Kidney (tissue), 13 donors: ENCODE measurements at regions not wholly inside any gene's neighbourhood (a gene's known extent, or its start where the extent isn't known, plus 50 kb on each side); places are given as distances from the start of the nearest gene placed in this dataset.

Experiments used
- DNase-seq, 5 donors: peaks; one replicate each; pipeline ENCODE4 v3.0.0-alpha.2; 2013 to 2020
- FAIRE-seq: peaks from 2 replicates; lab custom pipeline; 2012; peaks lifted over from hg19 to GRCh38; lab: Jason Lieb, UNC
- H3K27ac ChIP-seq, 2 donors: one replicate each; pipeline ENCODE4 v1.7.0; 2013; ENCODE audit warnings: low read depth in 2 of 2, low read length in 2 of 2, inconsistent platforms in 1 of 2
- H3K27me3 ChIP-seq: one replicate; pipeline ENCODE4 v1.7.1; 2013; ENCODE audit warnings: low read length, inconsistent platforms; ENCODE audit not compliant: control insufficient read depth, insufficient read depth
- H3K36me3 ChIP-seq, 3 donors: one replicate each; pipeline versions ENCODE4 v1.7.0 to v1.7.1; 2013; ENCODE audit warnings: low read length in 3 of 3, control low read depth in 1 of 3, inconsistent platforms in 1 of 3; ENCODE audit not compliant: insufficient read depth in 3 of 3, control insufficient read depth in 2 of 3
- H3K4me1 ChIP-seq, 3 donors: one replicate each; pipeline versions ENCODE4 v1.7.0 to v1.7.1; 2013; ENCODE audit warnings: low read length in 3 of 3, inconsistent platforms in 1 of 3, low read depth in 1 of 3; ENCODE audit not compliant: control insufficient read depth in 2 of 3, insufficient read depth in 2 of 3
- H3K4me3 ChIP-seq, 3 donors: one replicate each; pipeline versions ENCODE4 v1.7.0 to v1.8.1; 2013; ENCODE audit warnings: low read length in 3 of 3, control low read depth in 1 of 3, inconsistent platforms in 1 of 3
- H3K9ac ChIP-seq, 3 donors: one replicate each; pipeline versions ENCODE4 v1.7.0 to v1.7.1; 2013; ENCODE audit warnings: low read length in 3 of 3, control low read depth in 1 of 3, inconsistent platforms in 1 of 3
- H3K9me3 ChIP-seq, 3 donors: one replicate each; pipeline versions ENCODE4 v1.7.0 to v1.7.1; 2013; ENCODE audit warnings: low read length in 3 of 3, control low read depth in 1 of 3, inconsistent platforms in 1 of 3; ENCODE audit not compliant: control insufficient read depth in 2 of 3, insufficient read depth in 1 of 3
- CTCF ChIP-seq: IDR thresholded peaks from 3 replicates; pipeline ENCODE4 v1.5.1; 2012; ENCODE audit warnings: mild to moderate bottlenecking, moderate library complexity, borderline replicate concordance; ENCODE audit not compliant: insufficient read depth; ENCODE audit errors: extremely low read depth
- intact Hi-C: fragments of 100-400 bp; cut with DNase I; formaldehyde crosslinking; loops from one replicate; pipeline ENCODE4 v1.11.1; 2022
- donor health status: control.
- donor health status: control.
- donor health status: control.
- donor health status: control.
- donor health status: control.
- donor health status: DM: yes; HTN: yes; CAD: no.
- donor health status: Normal renal cell carcinoma (clear cell type).

- Histone ChIP-seq H3K27ac (no peak overlapping the region), H3K9me3 (no peaks in the 10 kb centered on the region), H3K4me3 (peak overlapping the region in 2 of 3 donors; percentile 0 to 35), H3K4me1 (no peaks in the 10 kb centered on the region), H3K36me3 (no peaks in the 10 kb centered on the region), H3K27me3 (no peaks in the 10 kb centered on the region), H3K9ac (no peak overlapping the region)
- intact Hi-C loops = no loop called here
- peak in 1 of 5 donors; percentile 7 for DNase-seq
- FAIRE-seq = no peak
- TF ChIP-seq CTCF = no peak
Observed at GRCh38 chr18:67417864-67418523, 98.5 kb downstream of the DSEL start.

- Histone ChIP-seq H3K4me1 (no peaks in the 10 kb centered on the region), H3K9ac (no peak overlapping the region), H3K36me3 (no peaks in the 10 kb centered on the region), H3K9me3 (no peaks in the 10 kb centered on the region), H3K4me3 (no peak overlapping the region), H3K27ac (no peak overlapping the region), H3K27me3 (no peaks in the 10 kb centered on the region)
- no peak for TF ChIP-seq CTCF
- no peak for DNase-seq
- intact Hi-C loops = no loop called here
- no peak for FAIRE-seq
Observed at GRCh38 chr18:67411116-67411515, 105.4 kb downstream of the DSEL start.

GRCh38 chr18:67410075-67411070, 106.1 kb downstream of the DSEL start:
- intact Hi-C loops = no loop called here
- FAIRE-seq (no peak), DNase-seq (no peak)
- Histone ChIP-seq H3K4me1 (no peaks in the 10 kb centered on the region), H3K27me3 (no peaks in the 10 kb centered on the region), H3K9ac (no peak overlapping the region), H3K27ac (no peak overlapping the region), H3K36me3 (no peaks in the 10 kb centered on the region), H3K9me3 (no peaks in the 10 kb centered on the region), H3K4me3 (no peak overlapping the region)
- no peak for TF ChIP-seq CTCF
